CD4-positive, alpha-beta T cell treated with Interleukin-4 for 1 hour (primary cell): ENCODE measurements at regions not wholly inside any gene's neighbourhood (a gene's known extent, or its start where the extent isn't known, plus 50 kb on each side); places are given as distances from the start of the nearest gene placed in this dataset.

Source experiments
- DNase-seq, 2 donors: peaks; one replicate each; pipeline ENCODE4 v3.0.0-alpha.2; 2020 to 2022

DNA sequence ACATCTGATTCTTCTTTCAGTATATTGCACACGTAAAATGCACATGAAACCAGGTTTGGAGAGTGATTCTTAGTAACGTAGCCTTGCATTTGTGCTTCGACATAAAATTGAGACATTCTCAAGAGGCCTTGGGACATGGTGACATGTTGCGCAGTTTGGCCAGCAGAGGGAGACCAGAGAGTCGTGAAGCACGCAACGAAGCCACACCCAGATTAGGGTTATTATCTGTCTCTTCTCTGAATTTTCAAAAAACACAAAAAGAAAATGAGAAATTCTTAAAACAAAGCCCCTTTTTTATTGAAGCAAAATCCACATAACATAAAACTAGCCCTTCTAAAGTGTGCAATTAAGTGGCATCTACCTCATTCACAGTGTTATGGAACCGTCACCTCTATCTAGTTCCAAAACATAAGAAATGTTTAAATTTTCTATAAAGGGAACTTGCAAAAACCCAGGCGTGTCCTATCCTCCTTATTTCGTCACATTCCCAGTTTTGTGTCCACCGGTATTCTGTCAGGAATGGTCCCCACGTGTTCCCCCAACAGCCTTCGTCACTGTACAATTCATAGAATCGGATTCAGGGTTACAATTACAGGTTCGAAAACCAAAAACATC is 108.8 kb upstream of the ATF7IP start:
- DNase-seq = peak; percentile 87 to 89

DNA sequence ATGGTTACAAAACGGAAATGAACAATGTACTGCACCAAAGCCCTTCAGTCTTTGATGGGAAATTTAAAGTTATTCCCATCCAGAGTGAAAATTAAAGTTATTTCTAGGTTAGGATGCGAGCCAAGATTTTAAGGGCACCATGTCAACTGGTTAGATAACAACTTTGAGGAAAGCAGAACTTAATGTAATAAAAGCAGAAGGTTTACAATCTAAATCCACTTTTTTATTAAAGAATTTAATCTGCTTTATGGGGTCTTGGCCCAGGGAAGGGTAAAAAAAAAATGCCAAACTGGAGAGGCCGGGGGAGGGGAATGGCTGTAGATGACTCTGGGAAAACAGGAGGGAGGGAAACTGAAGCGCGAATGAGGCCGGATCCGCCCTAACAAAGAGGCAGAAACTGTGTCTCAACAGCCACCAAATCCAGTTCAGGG is 108.2 kb upstream of the ATF7IP start:
- no peak for DNase-seq

DNA sequence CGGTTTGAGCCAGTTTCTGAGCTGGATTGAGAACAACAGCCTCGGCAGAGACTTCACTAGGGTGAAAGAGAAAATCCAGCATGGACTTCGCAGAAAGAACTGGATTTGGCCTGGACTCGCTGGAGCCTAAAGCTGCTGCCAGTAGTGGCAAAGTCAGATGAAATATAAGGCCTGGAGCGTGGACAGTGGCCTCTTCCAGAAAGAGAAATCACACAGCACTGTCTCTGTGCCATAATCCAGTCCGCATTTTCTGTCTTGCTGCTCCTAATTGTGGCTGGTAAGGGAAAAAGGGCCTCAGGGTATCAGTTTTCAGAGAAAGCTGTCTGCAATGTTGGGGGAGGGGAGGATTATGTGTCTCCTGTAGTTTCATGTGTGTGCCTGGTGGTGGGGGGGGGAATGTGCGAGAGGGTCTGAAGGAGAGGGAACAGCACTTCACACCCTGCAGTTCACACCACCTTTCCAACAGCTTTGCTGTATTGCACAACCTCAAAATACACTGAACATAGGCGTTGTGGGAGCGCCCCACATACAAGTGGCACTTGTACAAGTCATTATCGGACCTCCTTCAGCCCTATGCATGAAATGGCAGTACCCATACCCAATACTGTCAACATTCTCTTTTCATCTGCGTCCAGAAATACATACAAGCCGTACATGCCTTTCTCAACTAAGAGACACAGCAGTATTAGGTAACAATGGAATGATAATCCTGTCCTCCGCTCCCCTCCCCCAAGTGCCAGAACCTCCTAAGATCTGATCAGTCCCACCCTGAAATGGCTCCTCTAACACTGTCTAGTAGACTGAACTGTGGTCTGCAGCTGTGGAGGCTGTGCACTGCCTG is 107.5 kb upstream of the ATF7IP start:
- DNase-seq = peak; percentile 91

DNA sequence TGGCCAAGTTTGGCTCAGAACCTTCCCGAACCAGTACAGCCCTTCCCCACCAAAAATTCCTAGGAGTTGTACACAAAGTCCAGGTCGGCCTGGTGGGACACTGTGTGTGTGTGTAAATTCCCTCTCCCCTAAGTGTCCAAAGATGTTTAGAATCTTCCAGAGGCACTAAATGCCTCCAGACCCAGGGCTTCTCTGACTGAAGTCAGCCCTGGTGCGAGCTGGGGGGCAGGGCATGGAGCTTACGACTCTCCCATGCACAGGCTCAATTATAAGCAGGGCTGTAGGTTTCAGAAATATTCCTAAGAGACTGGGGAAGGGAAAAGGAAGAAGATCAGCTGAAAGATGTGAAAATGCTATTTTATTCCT is 106.9 kb upstream of the ATF7IP start:
- no peak for DNase-seq

DNA sequence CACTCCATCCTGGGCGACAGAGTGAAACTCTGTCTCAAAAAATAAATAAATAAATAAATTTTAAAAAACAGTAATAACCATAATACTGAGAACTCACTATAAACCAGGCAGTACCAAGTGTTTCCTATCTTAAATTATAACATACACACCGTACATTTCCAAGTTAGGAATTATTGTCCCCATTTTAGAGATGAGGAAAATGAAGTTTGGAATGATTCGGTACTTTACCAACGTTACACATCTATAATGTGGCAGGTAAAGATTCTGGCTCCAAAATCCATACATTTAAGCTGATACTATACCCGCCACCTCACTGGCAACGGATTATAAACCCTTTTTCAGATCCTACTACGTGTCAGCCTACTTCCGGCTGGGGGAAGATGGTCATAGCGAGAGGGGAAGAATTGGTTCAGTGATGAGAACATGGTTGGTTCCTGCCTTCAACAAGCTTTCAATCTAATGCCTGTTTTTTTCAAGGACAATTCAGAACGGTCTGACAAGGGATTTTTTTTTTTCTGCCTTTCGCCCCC is 105.9 kb upstream of the ATF7IP start:
- no peak for DNase-seq

DNA sequence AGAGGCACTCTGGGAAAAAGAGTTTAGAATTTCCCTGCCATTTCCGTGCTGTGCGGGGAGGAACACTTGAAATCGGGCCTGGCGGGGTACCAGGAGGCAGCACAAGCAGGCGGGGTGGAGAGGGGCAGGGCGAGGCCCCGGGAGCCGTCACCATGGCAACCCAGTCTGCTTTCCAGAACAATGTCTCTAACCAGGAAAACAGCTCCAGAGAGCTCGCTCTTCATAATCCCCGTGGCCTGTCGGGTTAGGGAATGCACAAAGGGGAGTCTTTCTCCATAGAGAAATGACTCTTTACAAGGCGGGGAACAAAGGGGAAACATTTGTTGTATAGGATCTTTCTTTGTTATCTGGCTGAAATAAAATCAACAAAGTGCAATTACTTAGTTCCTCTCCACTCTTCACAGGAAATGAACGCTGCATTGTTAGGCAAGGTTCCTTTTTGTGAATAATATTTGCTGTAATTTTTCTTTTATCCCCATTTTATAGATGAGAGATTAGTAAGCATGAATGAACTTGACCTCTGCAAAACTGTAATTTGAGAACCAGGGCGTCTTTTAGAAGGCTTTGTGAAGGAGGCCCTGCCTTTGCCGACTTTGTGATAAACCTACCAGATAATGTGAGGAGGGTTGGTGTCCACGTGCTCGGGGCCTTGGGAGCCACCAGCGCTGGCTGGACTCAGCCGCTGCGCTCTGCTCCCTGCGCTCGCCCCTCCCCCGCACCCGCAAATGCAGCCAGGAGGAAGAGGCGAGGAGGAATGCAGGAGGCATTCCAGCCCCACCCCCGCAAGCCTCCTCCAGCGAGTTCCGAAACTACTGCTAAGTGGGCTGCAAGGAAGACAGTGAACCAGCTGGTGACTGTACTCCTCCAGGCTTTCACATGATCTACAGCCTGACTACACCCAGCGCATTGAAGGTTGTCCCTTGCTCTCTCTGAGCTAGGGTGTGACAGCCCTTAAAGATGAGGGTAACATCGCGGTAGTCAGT is 105.2 kb upstream of the ATF7IP start:
- peak; percentile 29 to 83 for DNase-seq

DNA sequence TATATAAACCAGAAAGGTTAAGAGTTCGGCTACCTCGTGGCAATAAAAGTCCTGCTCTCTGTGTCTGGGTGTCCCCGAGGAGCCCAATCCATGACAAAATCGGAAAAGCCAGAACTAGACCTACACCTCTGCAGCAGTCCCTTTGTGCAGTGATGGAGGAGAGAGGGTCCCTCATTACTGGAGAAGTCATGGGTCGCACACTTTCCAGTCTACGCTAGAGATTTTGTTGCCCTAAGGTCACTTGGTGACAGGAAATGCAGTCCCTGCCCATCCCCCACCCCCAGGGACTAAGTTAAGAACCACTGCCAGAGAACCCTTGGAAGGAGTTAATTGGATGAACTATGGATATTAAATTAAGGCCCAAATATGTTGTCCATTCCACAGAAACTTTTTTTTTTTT is 104.4 kb upstream of the ATF7IP start:
- DNase-seq = no peak

DNA sequence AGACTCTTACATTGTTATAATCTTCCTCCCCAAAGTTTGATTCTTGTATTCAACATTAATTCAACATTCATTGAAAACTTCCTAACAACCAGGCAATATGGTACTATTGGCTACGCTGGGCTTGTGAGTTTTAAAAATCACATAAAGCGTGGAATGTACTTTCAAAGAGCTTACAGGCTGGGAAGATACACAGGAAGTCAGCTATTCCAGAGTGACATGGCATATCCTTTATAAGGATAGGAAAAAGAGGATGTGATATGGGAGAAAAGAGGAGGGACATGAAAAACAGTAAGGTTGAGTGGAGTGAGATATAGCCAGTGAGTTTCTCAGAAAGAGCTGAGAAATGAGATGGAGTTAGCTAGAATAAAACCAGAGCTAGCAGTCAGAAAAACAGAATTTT is 103.6 kb upstream of the ATF7IP start:
- DNase-seq = no peak

DNA sequence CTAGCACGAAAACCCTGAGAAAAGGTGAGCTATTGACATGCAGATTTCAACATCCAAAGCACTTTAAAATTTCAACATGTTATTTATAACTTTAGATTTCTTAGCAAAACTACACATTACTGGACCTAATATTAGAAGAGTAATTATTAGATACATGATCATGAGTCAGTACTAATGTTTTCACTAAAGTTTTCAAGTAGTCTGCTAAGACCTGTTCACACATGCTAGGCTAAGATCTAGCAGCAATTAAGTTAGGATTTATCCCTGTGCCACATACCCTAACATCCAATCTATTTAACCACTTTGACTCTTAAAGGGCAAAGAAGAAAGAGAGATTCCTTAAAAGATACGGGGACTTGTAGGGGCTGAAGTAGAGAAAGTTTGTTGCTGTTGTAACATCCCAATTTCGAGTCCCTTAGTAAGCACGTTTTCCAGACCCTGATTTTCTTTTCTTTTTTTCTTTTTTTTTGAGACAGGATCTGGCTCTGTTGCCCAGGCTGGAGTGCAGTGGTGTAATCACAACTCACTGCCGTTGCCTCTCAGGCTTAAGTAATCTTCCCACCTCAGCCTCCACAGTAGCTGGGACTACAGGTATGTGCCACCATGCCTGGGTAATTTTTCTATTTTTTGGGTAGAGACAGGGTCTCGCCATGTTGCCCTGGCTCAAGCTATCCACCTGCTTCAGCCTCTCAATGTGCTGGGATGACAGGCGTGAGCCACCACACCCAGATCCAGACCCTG is 102.5 kb upstream of the ATF7IP start:
- DNase-seq = no peak

DNA sequence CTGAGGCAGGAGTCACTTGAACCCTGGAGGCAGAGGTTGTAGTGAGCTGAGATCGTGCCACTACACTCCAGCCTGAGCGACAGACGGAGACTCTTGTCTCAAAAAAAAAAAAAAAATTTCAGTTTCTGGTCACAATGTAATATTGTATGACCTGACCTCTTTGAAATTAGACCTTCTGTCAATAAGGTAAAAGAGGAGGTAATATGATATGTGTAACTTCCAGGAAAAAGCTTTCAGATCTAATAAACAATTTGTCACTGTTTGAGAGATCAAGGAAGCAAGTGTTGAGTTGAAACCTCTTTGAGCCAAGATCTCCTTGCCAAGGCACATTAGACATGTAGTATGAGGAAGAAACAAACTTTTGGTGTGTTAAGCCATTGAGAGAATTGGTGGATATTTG is 101.7 kb upstream of the ATF7IP start:
- no peak for DNase-seq

DNA sequence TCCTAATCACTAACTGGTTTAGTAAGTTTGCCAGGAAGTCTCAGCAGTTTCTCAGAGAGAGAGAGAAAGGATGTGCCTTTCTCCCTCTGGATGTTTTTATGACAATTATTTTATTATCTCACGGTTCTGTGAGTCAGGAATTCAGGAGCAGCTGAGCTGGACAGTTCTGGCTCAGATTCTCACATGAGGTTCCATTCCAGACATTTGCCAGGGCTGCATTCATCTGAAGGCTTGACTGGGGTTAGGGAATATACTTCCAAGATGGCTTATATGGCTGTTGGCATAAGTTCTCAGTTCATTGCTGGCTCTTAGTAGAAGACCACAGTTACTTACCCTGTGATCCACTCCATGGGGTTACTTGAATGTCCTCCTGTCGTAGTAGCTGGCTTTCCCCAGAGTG is 101.2 kb upstream of the ATF7IP start:
- DNase-seq = no peak

DNA sequence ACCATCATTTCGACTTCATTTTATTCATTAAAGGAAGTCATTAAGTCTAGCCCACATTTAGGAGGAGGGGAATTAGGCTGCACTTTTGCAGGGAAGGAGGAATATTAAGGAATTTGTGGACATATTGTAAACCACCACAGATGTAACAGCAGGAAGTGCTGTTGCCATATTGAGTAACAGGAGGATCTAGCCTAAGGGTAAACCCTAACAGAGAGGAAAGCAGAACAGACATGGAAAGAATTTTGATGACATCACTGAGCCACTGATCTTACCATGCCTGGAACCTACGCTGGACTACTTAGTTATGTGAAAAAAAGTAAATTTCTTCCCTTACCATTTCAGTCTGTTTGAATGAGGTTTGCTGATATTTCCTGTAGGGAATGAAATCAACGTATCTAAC is 100.7 kb upstream of the ATF7IP start:
- DNase-seq = no peak

DNA sequence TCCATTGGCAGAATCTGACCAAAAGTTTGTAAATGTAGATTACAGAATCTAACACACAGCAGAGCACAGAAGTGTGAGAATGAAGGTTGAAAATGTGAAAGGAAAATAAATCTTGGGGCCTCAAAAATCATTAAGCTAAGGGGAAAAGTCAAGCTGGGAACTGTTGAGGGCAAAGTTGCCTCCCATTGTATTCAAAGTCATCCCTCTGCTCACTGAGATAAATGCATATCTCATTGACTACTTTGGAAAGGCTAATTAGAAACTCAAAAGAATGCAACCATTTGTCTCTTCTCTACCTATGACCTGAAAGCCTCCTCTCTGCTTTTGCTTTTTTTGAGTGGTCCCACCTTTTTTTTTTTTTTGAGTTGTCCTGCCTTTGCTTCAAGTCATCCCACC is 97.4 kb upstream of the ATF7IP start:
- DNase-seq = no peak

DNA sequence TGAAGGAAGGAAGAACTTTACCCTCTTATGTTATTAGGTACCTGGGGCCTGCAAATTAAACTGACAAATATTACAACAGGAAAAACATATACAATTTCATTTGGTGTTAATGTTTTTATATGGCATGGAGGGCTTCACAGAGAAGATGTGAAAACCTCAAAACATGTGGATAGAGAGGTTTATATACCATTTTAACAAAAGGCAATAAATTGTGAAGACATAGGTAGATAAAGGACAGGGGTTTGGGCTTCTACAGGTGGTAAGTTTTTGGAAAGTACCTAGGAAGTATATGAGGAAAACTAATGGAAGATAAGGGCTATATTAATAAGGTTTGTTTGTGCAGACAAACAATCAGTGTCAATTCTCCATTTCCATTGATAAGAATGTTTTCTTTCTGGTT is 95.1 kb upstream of the ATF7IP start:
- DNase-seq = no peak

DNA sequence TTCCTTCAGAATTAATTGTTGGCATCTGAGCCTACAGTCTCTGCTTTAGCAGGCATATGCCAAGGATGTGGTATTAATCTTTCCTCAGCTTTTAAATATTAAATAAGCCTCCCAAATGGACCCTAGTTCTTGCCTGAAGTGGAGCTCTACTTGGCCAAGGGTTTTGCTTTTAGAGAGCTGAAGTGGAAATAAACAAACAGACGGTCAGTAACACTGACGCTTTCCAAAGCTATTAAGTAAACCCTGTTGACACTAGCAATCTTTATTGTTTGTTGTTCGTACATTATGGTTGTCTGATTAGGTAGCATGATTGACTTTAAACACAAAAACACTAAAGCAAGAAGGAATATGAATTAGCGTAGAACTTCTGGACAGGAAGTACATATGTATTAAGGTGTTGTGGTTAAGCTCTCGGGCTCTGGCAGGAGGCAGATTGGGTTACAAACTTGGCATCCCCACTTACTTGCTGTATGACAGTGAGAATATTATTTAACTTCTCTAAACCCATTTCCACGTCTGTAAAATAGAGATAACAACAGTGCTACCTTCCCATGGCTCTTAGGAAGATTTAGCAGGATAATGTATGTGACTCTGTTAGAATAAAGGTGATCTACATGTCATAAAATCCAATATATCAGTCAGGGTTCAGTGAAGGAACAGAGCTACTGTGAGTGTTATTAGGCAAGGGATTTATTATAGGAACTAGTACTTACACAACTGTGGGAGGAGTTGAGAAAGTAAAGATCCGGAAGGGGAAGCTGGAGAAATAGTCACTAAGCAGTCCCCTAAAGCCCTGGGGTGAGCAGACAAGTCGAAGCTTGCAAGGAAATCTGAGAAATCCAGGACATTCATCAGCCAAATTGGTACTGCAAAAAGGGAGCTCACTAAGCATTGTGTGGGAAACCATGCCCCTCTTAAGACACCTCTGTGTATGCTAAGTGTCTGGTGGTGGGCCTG is 92.2 kb upstream of the ATF7IP start:
- peak in 1 of 2 donors; percentile 27 for DNase-seq

DNA sequence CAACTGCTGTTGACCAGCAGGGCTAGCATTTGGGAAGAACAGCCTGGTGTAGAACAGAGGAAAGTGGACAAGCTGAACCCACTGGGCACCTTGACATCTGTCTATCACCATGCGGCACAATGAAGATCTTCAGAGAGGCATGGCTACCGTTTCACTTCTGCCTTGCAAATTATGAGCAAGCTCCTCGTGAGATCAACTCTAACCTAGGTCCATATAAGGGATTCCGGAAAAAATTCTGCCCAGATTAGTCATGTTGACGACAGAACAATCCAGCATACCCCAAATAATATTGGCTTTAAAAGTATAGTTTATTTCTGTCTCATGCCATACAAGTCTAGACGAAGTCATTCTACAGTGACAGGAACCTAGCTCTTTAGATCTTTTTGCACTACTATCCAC is 91.6 kb upstream of the ATF7IP start:
- DNase-seq = peak in 1 of 2 donors; percentile 25

DNA sequence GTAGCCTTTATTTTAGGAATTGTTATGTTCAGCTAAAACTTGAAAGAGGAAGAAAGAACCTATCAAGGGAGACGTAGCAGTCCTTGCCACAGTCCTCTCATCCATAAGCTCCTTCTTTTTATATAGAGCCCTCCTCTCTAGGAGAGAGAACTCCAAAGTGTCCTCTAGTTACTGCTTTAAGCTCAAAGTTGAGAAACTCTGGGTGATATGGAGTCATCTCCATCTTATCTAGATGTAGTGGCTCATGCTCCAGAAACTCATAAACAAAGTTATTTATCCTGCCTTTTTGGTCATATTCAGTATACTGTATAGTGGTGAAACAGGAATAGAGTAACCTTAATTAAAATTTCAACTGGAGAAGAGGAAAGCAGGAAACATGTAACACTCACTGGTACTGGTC is 90.4 kb upstream of the ATF7IP start:
- no peak for DNase-seq

DNA sequence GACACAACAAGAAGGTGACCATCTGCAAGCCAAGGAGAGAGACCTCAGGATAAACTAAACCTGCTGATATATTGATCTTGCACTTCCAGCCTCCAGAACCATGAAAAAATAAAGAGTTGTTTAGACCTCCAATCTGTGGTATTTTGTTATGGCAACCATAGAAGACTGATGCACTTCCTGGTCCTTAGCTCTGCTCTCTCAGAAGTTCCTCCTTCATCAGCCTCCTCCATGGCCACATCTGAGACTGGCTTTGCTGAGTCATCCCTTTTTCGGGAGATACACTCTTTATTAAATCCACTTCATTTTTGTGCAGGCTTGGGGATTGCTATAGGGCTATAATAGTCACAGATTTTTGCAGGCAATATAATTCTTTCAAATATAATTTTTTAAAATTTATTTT is 89.6 kb upstream of the ATF7IP start:
- DNase-seq = peak in 1 of 2 donors; percentile 35

DNA sequence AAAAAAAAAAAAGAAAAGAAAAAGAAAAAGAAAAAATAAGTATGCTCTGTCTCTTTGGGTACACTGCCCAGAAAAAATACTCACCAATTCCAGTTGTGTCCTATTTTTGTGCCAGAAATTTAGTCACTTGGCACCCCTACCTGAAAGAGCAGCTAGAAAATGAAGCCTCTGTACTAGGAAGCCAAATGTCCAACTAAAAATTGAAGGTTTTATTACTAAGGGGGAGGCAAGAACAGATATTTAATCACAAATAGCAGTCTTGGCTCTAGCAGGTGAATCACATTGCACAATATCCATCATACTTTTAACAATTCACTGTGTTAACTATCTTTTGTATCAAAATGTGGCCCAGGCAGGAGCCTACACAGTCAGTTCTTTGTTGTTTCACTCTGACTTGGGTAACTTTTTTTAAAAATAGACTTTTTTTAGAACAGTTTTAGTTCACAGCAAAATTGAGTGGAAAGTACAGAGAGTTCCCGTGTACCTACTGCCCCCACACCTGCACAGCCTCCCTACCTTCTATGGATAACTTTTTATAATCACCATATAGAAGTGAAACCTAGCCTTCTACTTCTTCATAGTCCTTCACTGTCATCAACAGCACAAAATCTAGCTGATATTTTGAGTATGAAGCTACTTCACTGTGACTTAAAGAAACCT is 87.1 kb upstream of the ATF7IP start:
- peak in 1 of 2 donors; percentile 47 for DNase-seq

DNA sequence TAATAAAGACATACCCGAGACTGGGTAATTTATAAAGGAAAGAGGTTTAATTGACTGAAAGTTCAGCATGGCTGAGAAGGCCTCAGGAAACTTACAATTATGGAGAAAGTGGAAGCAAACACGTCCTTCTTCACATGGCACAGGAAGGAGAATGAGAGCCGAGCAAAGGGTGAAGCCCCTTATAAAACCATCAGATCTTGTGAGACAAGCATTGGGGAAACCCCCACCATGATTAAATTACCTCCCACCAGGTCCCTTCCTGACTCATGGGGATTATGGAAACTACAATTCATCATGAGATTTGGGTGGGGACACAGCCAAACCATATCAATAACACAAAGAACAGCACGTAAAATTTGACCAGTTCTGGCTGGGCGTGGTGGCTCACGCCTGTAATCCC is 85.6 kb upstream of the ATF7IP start:
- no peak for DNase-seq

DNA sequence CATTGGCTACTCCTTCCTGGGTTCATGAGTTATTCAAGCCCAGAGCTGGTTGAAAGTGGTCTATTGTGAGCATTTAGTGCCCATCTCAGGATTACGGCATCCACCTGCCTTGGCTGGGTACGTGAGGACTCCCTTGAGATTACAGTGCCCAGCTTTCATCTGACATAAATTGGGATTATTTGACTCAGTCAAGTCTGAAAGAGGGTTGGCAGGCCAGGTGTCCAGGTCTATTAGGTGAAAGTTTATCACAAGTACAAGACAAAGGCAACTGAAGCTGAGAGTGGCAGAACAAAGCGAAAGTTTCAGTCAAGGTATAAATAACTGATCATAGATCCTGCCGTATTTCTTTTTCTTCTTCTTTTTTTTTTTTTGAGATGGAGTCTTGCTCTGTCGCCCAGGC is 84.6 kb upstream of the ATF7IP start:
- DNase-seq = no peak
